ENCODE measurements at regions not wholly inside any gene's neighbourhood (a gene's known extent, or its start where the extent isn't known, plus 50 kb on each side); places are given as distances from the start of the nearest gene placed in this dataset.

- DNase-seq (ENCODE audit: extremely low read depth in 1 of 4, low spot score in 3 of 4) (no peak), FAIRE-seq (no peak), ATAC-seq (no peak)
- H3K4me2 ChIP-seq (ENCODE audit: insufficient read depth, low read length), result no peak overlapping the region
- no peaks in the 10 kb centered on the region for H3K4me1 ChIP-seq (replicated peaks in 1 of 2; ENCODE audit: control insufficient read depth in 2 of 2, insufficient read depth in 2 of 2, low read length in 2 of 2)
- no peak overlapping the region for H3K27ac ChIP-seq (ENCODE audit: extremely low read depth, low read depth, low read length)
- no TSS peak for BruUV-seq (replicated peaks)
- no peaks in the 10 kb centered on the region for H3K9me1 ChIP-seq (ENCODE audit: control insufficient read depth, insufficient read depth, low read length)
- no peak overlapping the region for H3K9ac ChIP-seq (ENCODE audit: insufficient read depth in 1 of 2, low read depth in 2 of 2, low read length in 2 of 2)
- peaks cover 0 to 10% of the 10 kb centered on the region in 2 experiments; a peak in 2 of 5 replicates for H3K27me3 ChIP-seq (ENCODE audit: control insufficient read depth in 2 of 2, insufficient read depth in 2 of 2, low read length in 2 of 2)
- no peaks in the 10 kb centered on the region for H3K36me3 ChIP-seq (ENCODE audit: control insufficient read depth, insufficient read depth, low read length)
- no peaks in the 10 kb centered on the region for H4K20me1 ChIP-seq (replicated peaks; ENCODE audit: control insufficient read depth, insufficient read depth, low read length)
- intact Hi-C loops (cut with micrococcal nuclease) (no loop called here), in situ Hi-C loops (cut with MboI) (no loop called here)
- TF ChIP-seq BMI1 (IDR thresholded peaks at IDR 0.05; ENCODE audit: low read length) (no peak), ZNF23 (CRISPR knock-in tag; IDR thresholded peaks at IDR 0.05) (no peak), RREB1 (CRISPR knock-in tag; IDR thresholded peaks at IDR 0.05) (no peak)
- no peaks in the 10 kb centered on the region for H3K79me2 ChIP-seq (ENCODE audit: control insufficient read depth, insufficient read depth, low read length)
- 1% methylated on average over 13 of the region's 13 CpGs for WGBS (ENCODE audit: insufficient coverage, low coverage, missing lambda C conversion rate)
- no peaks in the 10 kb centered on the region for H3K9me3 ChIP-seq (replicated peaks; ENCODE audit: control insufficient read depth, insufficient read depth, low read depth, low read length)
- CTCF ChIA-PET (ENCODE audit: low intra/inter-chr PET ratio), result no interaction called here
- H2AFZ ChIP-seq (ENCODE audit: low read depth, low read length), result no peak overlapping the region
- H3K4me3 ChIP-seq, result no peak overlapping the region
- POLR2A ChIA-PET, result interaction anchor here (0.8 to 1.2 kb wide), 2 partner anchors 12 to 88 kb away, joined by 3 to 4 read pairs; no protein-coding TSS in a partner anchor
These were observed 297.0 kb downstream of the CTTN start for GRCh38 chr11:70695086-70695960.

Data from K562 (cell line).